ENCODE measurements at regions not wholly inside any gene's neighbourhood (a gene's known extent, or its start where the extent isn't known, plus 50 kb on each side); places are given as distances from the start of the nearest gene placed in this dataset.

GRCh38 chr22:26823966-26824365, 166.6 kb downstream of the MIAT start (continued):
- TF ChIP-seq CTBP2 (IDR thresholded peaks at IDR 0.05; ENCODE audit: borderline replicate concordance, insufficient read depth, insufficient read length, low read length) (no peak), KDM5A (IDR thresholded peaks at IDR 0.05; ENCODE audit: low read length) (no peak), SIN3A (conservative IDR thresholded peaks at IDR 0.05 in 1 of 2, IDR thresholded peaks at IDR 0.05 in 1 of 2; ENCODE audit: low read depth in 1 of 2, low read length in 2 of 2) (no peak), ATF2 (IDR thresholded peaks at IDR 0.05; ENCODE audit: low read length) (no peak), BACH1 (IDR thresholded peaks at IDR 0.05; ENCODE audit: low read length) (no peak), SIX5 (IDR thresholded peaks at IDR 0.05; ENCODE audit: low read depth, low read length) (no peak), POLR2A (IDR thresholded peaks at IDR 0.05; ENCODE audit: control extremely low read depth in 1 of 2, low read depth in 2 of 2, low read length in 2 of 2) (no peak)

Data from H1 (cell line).